ENCODE measurements at regions not wholly inside any gene's neighbourhood (a gene's known extent, or its start where the extent isn't known, plus 50 kb on each side); places are given as distances from the start of the nearest gene placed in this dataset.

DNA sequence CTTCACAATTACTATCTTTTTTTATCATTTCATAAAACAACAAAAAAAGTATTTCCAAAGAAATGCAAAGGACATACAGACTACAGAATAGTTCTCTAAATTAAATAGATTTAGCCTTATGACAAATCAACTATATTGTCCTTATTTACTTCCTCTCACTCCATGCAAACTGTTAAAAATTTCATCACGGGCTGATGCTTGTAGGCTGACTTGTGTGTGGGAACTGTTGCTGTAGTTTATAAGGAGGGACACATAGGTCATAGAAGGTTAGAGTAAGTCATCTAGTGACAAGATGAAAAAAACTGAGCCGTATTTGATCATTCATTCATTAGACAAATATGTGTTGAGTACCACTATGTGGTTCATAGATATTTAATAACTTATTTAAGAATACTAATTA lies 232.5 kb upstream of the TBL1XR1 start:
- no peaks in the 10 kb centered on the region for H4K20me1 ChIP-seq (ENCODE audit: control insufficient read depth, insufficient read depth, low read depth, low read length)
- peaks cover 13% of the 10 kb centered on the region for H3K4me1 ChIP-seq (ENCODE audit: control insufficient read depth, low read length)
- no peaks in the 10 kb centered on the region for H3K9me3 ChIP-seq (ENCODE audit: control insufficient read depth, insufficient read depth, low read length)
- no peaks in the 10 kb centered on the region for H3K79me2 ChIP-seq (ENCODE audit: control insufficient read depth, low read length)
- TF ChIP-seq, protein P1, sequence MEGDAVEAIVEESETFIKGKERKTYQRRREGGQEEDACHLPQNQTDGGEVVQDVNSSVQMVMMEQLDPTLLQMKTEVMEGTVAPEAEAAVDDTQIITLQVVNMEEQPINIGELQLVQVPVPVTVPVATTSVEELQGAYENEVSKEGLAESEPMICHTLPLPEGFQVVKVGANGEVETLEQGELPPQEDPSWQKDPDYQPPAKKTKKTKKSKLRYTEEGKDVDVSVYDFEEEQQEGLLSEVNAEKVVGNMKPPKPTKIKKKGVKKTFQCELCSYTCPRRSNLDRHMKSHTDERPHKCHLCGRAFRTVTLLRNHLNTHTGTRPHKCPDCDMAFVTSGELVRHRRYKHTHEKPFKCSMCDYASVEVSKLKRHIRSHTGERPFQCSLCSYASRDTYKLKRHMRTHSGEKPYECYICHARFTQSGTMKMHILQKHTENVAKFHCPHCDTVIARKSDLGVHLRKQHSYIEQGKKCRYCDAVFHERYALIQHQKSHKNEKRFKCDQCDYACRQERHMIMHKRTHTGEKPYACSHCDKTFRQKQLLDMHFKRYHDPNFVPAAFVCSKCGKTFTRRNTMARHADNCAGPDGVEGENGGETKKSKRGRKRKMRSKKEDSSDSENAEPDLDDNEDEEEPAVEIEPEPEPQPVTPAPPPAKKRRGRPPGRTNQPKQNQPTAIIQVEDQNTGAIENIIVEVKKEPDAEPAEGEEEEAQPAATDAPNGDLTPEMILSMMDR (IDR thresholded peaks at IDR 0.05; ENCODE audit: low read depth, low read length, poor library complexity, severe bottlenecking): no peak
- no peak for TF ChIP-seq EZH2phosphoT487 (IDR thresholded peaks at IDR 0.05; ENCODE audit: borderline replicate concordance, low read length)
- H3K4me3 ChIP-seq (ENCODE audit: low read length): no peak overlapping the region
- no peaks in the 10 kb centered on the region for H3K9me2 ChIP-seq (replicated peaks; ENCODE audit: control insufficient read depth, low read length)
- no peaks in the 10 kb centered on the region for H3F3A ChIP-seq (ENCODE audit: control insufficient read depth, insufficient read depth)
- no peaks in the 10 kb centered on the region for H3K27me3 ChIP-seq (ENCODE audit: control insufficient read depth, low read length)
- no peak overlapping the region for H3K4me2 ChIP-seq (ENCODE audit: low read length)
- no peaks in the 10 kb centered on the region for H3K36me3 ChIP-seq (ENCODE audit: control insufficient read depth, low read length)
- no peak overlapping the region for H3K27ac ChIP-seq (ENCODE audit: low read depth, low read length)

DNA sequence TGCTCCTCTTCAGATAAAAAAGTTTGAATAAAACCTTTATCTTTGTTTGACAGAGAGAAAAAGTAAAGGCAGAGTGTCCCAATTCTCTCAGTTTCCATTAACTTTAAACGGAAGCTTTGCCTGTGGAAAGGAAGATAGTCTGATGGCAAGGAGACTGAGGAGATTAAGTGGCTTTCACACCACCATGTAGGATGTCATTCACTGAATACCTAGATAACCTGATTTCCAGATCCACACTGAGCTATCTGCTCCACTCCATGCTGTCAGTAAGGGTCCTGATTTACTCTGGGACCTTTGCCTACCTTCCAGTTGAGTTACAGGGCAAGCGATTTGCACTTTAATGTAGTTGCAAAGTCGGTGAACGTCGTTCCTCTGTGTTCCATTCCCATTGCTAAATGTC lies 233.4 kb upstream of the TBL1XR1 start:
- Histone ChIP-seq H3K79me2 (ENCODE audit: control insufficient read depth, low read length) (no peaks in the 10 kb centered on the region), H3K4me2 (ENCODE audit: low read length) (no peak overlapping the region), H4K20me1 (ENCODE audit: control insufficient read depth, insufficient read depth, low read depth, low read length) (no peaks in the 10 kb centered on the region), H3K27me3 (ENCODE audit: control insufficient read depth, low read length) (no peaks in the 10 kb centered on the region), H3K36me3 (ENCODE audit: control insufficient read depth, low read length) (no peaks in the 10 kb centered on the region), H3K4me3 (ENCODE audit: low read length) (no peak overlapping the region), H3K9me2 (replicated peaks; ENCODE audit: control insufficient read depth, low read length) (no peaks in the 10 kb centered on the region), H3K4me1 (ENCODE audit: control insufficient read depth, low read length) (peaks cover 13% of the 10 kb centered on the region), H3F3A (ENCODE audit: control insufficient read depth, insufficient read depth) (no peaks in the 10 kb centered on the region), H3K27ac (ENCODE audit: low read depth, low read length) (no peak overlapping the region), H3K9me3 (ENCODE audit: control insufficient read depth, insufficient read depth, low read length) (no peaks in the 10 kb centered on the region)
- TF ChIP-seq EZH2phosphoT487 (IDR thresholded peaks at IDR 0.05; ENCODE audit: borderline replicate concordance, low read length): no peak
- TF ChIP-seq, protein P1 (IDR thresholded peaks at IDR 0.05; ENCODE audit: low read depth, low read length, poor library complexity, severe bottlenecking): no peak

DNA sequence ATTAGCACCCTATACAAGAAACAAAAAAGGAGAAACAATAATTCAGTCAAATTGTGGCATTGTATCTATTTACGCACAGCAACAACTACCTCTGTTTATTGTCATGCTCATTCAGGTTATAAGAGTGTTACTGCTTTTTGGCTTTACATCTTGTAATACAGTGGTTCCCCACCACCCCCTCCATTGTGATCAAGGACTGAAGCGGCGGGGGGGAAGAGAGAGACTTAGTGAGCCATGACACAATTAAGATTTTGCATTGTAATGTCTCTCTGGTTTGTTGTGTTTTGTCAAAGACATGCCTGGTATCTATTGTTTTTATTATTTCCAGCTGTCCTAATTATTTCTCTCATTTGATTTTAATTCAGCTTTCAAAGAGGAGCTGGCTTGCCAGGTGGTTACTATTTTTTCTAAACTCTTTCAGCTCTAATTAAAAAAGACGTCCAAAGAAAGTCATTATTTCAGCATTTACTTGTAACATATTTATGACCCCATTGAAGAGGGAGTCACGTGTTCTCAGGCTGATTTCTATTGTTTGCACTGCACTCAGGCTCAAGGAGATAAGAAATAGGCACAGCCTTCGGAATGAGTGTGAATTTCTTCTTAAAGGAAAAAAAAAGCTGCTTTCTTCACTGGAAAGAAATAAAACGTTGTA lies 234.4 kb upstream of the TBL1XR1 start:
- Histone ChIP-seq H3K9me3 (ENCODE audit: control insufficient read depth, insufficient read depth, low read length) (no peaks in the 10 kb centered on the region), H3K27ac (ENCODE audit: low read depth, low read length) (no peak overlapping the region), H3K4me1 (ENCODE audit: control insufficient read depth, low read length) (peaks cover 10% of the 10 kb centered on the region), H3F3A (ENCODE audit: control insufficient read depth, insufficient read depth) (no peaks in the 10 kb centered on the region), H3K36me3 (ENCODE audit: control insufficient read depth, low read length) (no peaks in the 10 kb centered on the region), H3K4me2 (ENCODE audit: low read length) (no peak overlapping the region), H4K20me1 (ENCODE audit: control insufficient read depth, insufficient read depth, low read depth, low read length) (no peaks in the 10 kb centered on the region), H3K27me3 (ENCODE audit: control insufficient read depth, low read length) (no peaks in the 10 kb centered on the region), H3K9me2 (replicated peaks; ENCODE audit: control insufficient read depth, low read length) (no peaks in the 10 kb centered on the region), H3K79me2 (ENCODE audit: control insufficient read depth, low read length) (no peaks in the 10 kb centered on the region), H3K4me3 (ENCODE audit: low read length) (no peak overlapping the region)
- TF ChIP-seq, protein P1 (IDR thresholded peaks at IDR 0.05; ENCODE audit: low read depth, low read length, poor library complexity, severe bottlenecking): no peak
- TF ChIP-seq EZH2phosphoT487 (IDR thresholded peaks at IDR 0.05; ENCODE audit: borderline replicate concordance, low read length): no peak
